HCT116 (cell line): ENCODE measurements at regions not wholly inside any gene's neighbourhood (a gene's known extent, or its start where the extent isn't known, plus 50 kb on each side); places are given as distances from the start of the nearest gene placed in this dataset.

ENCODE experiments used
- ATAC-seq: fragments of 200-7000 bp; cut with Tn5 transposase; 2 replicates; pipeline ENCODE4 v1.9.1; 2020; ENCODE audit warnings: mild to moderate bottlenecking, moderate library complexity
- BruUV-seq: library from RNA; stranded (reverse); fragments of 400-500 nt; replicated peaks from 2 replicates; lab custom pipeline; 2021; lab: Mats Ljungman, UMichigan
- CTCF ChIA-PET: fragments of 300-600 bp; sonication (Branson Sonifier 250); formaldehyde crosslinking; loops from one replicate; lab custom pipeline; 2021; ENCODE audit warnings: antibody characterized with exemption; lab: Charles Lee
- POLR2A ChIA-PET: fragments of 300-600, 350-600 bp; sonication (Branson Sonifier 250); formaldehyde crosslinking; loops from one replicate; lab custom pipeline; 2021; ENCODE audit warnings: antibody characterized with exemption; lab: Charles Lee
- RAD21 ChIA-PET, 2 experiments: fragments of 300-600 bp; sonication (Branson Sonifier 250); formaldehyde crosslinking; loops; one replicate each; lab custom pipeline; 2023; ENCODE audit warnings: low total read pairs in 2 of 2; ENCODE audit not compliant: uncharacterized antibody in 2 of 2, unreplicated experiment in 2 of 2, low non-redundant PET in 1 of 2; lab: Charles Lee
- DNase-seq: peaks from one replicate; pipeline ENCODE4 v3.0.0-alpha.2; 2010; ENCODE audit warnings: low read depth, low spot score
- H2AFZ ChIP-seq: fragments of 200-600 bp; shearing (Covaris generic), sonication (generic); 2 replicates; pipeline ENCODE4 v1.6.1; 2017; ENCODE audit warnings: low read depth, mixed run types, mixed read lengths, antibody characterized with exemption, low read length; ENCODE audit not compliant: poor library complexity, severe bottlenecking
- H3K27ac ChIP-seq: 2 replicates; pipeline ENCODE4 v1.5.1; 2012; ENCODE audit warnings: low read depth, low read length
- H3K27me3 ChIP-seq: fragments of 200-600 bp; sonication (generic); 2 replicates; pipeline ENCODE4 v1.6.1; 2016; ENCODE audit warnings: mixed run types, low read length, mixed read lengths; ENCODE audit not compliant: insufficient read depth
- H3K36me3 ChIP-seq, 2 experiments: fragments of 200-500 bp in 1 of 2; fragments of 200-600 bp in 1 of 2; sonication (Bioruptor generic) in 1 of 2; sonication (generic) in 1 of 2; 2 replicates each; pipeline versions ENCODE4 v1.5.1 to v1.6.1; 2014 to 2016; ENCODE audit warnings: low read length in 2 of 2, inconsistent platforms in 1 of 2, mixed read lengths in 1 of 2, mixed run types in 1 of 2; ENCODE audit not compliant: insufficient read depth in 2 of 2, control insufficient read depth in 1 of 2
- H3K4me1 ChIP-seq, 2 experiments: fragments of 200-600 bp in 1 of 2; sonication (generic) in 1 of 2; 2 replicates each; pipeline versions ENCODE4 v1.5.1 to v1.6.1; 2012 to 2017; ENCODE audit warnings: low read length in 2 of 2, inconsistent platforms in 1 of 2, mild to moderate bottlenecking in 1 of 2, mixed read lengths in 1 of 2, mixed run types in 1 of 2, moderate library complexity in 1 of 2; ENCODE audit not compliant: insufficient read depth in 2 of 2, control insufficient read depth in 1 of 2
- H3K4me2 ChIP-seq: fragments of 200-600 bp; sonication (generic); 2 replicates; pipeline ENCODE4 v1.6.1; 2017; ENCODE audit warnings: mixed run types, low read length, mixed read lengths
- H3K4me3 ChIP-seq, 2 experiments: fragments of 200-600 bp in 1 of 2; sonication (generic) in 1 of 2; replicated peaks in 1 of 2; 2 replicates each; pipeline ENCODE4 v1.5.1; 2011 to 2016; ENCODE audit warnings: low read length in 2 of 2, control low read depth in 1 of 2, low read depth in 1 of 2, mild to moderate bottlenecking in 1 of 2, mixed read lengths in 1 of 2, mixed run types in 1 of 2
- H3K79me2 ChIP-seq: fragments of 200-600 bp; sonication (generic); 2 replicates; pipeline ENCODE4 v1.6.1; 2017; ENCODE audit warnings: mild to moderate bottlenecking, mixed run types, low read length, moderate library complexity, mixed read lengths; ENCODE audit not compliant: insufficient read depth
- H3K9ac ChIP-seq: fragments of 200-600 bp; sonication (generic); 2 replicates; pipeline ENCODE4 v1.6.1; 2016; ENCODE audit warnings: low read length, mixed read lengths
- H3K9me2 ChIP-seq: fragments of 200-600 bp; sonication (generic), shearing (Covaris generic); 2 replicates; pipeline ENCODE4 v1.6.1; 2017; ENCODE audit warnings: mixed run types, mild to moderate bottlenecking, moderate library complexity; ENCODE audit not compliant: insufficient read depth
- H3K9me3 ChIP-seq, 2 experiments: fragments of 200-500 bp in 1 of 2; fragments of 200-600 bp in 1 of 2; sonication (Bioruptor generic) in 1 of 2; sonication (generic) in 1 of 2; 2 replicates each; pipeline ENCODE4 v1.6.1; 2014 to 2017; ENCODE audit warnings: low read length in 2 of 2, mixed read lengths in 2 of 2, inconsistent platforms in 1 of 2, low read depth in 1 of 2, mild to moderate bottlenecking in 1 of 2, mixed run types in 1 of 2, moderate library complexity in 1 of 2; ENCODE audit not compliant: control insufficient read depth in 1 of 2, insufficient read depth in 1 of 2
- H4K20me1 ChIP-seq: fragments of 200-600 bp; sonication (generic), shearing (Covaris generic); 2 replicates; pipeline ENCODE4 v1.6.1; 2017; ENCODE audit warnings: mixed run types, mild to moderate bottlenecking, moderate library complexity; ENCODE audit not compliant: insufficient read depth
- ELF1 ChIP-seq: IDR thresholded peaks from 2 replicates; pipeline ENCODE4 v1.6.1; 2012; ENCODE audit warnings: low read depth, borderline replicate concordance
- EZH2phosphoT487 ChIP-seq: fragments of 200-600 bp; IDR thresholded peaks from 2 replicates; pipeline ENCODE4 v1.6.1; 2018; ENCODE audit warnings: antibody characterized with exemption, borderline replicate concordance
- JUND ChIP-seq: IDR thresholded peaks from 2 replicates; pipeline ENCODE4 v1.6.1; 2012
- MAX ChIP-seq: IDR thresholded peaks from 2 replicates; pipeline ENCODE4 v1.6.1; 2012
- POLR2AphosphoS5 ChIP-seq: IDR thresholded peaks from 2 replicates; pipeline ENCODE4 v1.6.1; 2011; ENCODE audit warnings: mild to moderate bottlenecking, low read depth, low read length, moderate library complexity
- SP1 ChIP-seq: IDR thresholded peaks from 2 replicates; pipeline ENCODE4 v1.6.1; 2012; ENCODE audit warnings: low read depth
- SRF ChIP-seq: IDR thresholded peaks from 2 replicates; pipeline ENCODE4 v1.6.1; 2012; ENCODE audit warnings: low read depth
- YY1 ChIP-seq: IDR thresholded peaks from 2 replicates; pipeline ENCODE4 v1.6.1; 2011; ENCODE audit warnings: low read length, low read depth, moderate library complexity, mild to moderate bottlenecking; ENCODE audit not compliant: insufficient replicate concordance; ENCODE audit errors: extremely low read depth
- ZNF274 ChIP-seq: fragments of 200-500 bp; sonication (Bioruptor generic); IDR thresholded peaks from 2 replicates; pipeline ENCODE4 v1.6.1; 2014; ENCODE audit warnings: mild to moderate bottlenecking, low read depth, low read length, inconsistent platforms
- intact Hi-C: fragments of 100-400 bp; cut with micrococcal nuclease; formaldehyde crosslinking; loops from 2 replicates; pipeline ENCODE4 v1.10.0; 2022

GRCh38 chr4:14110407-14110806 lies 482.9 kb upstream of the BOD1L1 start:
- Histone ChIP-seq H2AFZ (no peak overlapping the region), H3K27ac (no peak overlapping the region), H3K36me3 (no peaks in the 10 kb centered on the region), H4K20me1 (no peaks in the 10 kb centered on the region), H3K4me3 (no peak overlapping the region), H3K79me2 (no peaks in the 10 kb centered on the region), H3K9me2 (no peaks in the 10 kb centered on the region), H3K4me1 (no peaks in the 10 kb centered on the region), H3K9me3 (peaks cover 0 to 23% of the 10 kb centered on the region in 2 experiments; a peak in 2 of 4 replicates), H3K4me2 (no peak overlapping the region), H3K27me3 (no peaks in the 10 kb centered on the region), H3K9ac (no peak overlapping the region)
- intact Hi-C loops, result no loop called here
- BruUV-seq, result no TSS peak
- POLR2A ChIA-PET, result no interaction called here
- CTCF ChIA-PET, result no interaction called here
- RAD21 ChIA-PET, result no interaction called here
- no peak for DNase-seq
- no peak for ATAC-seq
- TF ChIP-seq SRF (no peak), EZH2phosphoT487 (no peak), YY1 (no peak)

GRCh38 chr4:14111730-14112181 lies 484.2 kb upstream of the BOD1L1 start:
- Histone ChIP-seq H3K27me3 (no peaks in the 10 kb centered on the region), H3K9ac (no peak overlapping the region), H3K36me3 (no peaks in the 10 kb centered on the region), H2AFZ (no peak overlapping the region), H3K9me2 (no peaks in the 10 kb centered on the region), H3K27ac (no peak overlapping the region), H3K4me3 (no peak overlapping the region), H3K79me2 (no peaks in the 10 kb centered on the region), H3K4me2 (no peak overlapping the region), H3K9me3 (peaks cover 0 to 25% of the 10 kb centered on the region in 2 experiments; a peak in 2 of 4 replicates), H4K20me1 (no peaks in the 10 kb centered on the region), H3K4me1 (no peaks in the 10 kb centered on the region)
- ChIA-PET POLR2A (no interaction called here), RAD21 (no interaction called here), CTCF (no interaction called here)
- ATAC-seq (no peak), DNase-seq (no peak)
- intact Hi-C loops, result no loop called here
- TF ChIP-seq JUND (no peak), POLR2AphosphoS5 (no peak), ZNF274 (no peak), MAX (no peak), ELF1 (no peak), SP1 (no peak)
- BruUV-seq, result no TSS peak
